HG02885 (cell line): ENCODE measurements at regions not wholly inside any gene's neighbourhood (a gene's known extent, or its start where the extent isn't known, plus 50 kb on each side); places are given as distances from the start of the nearest gene placed in this dataset.

ENCODE experiments used
- ATAC-seq: cut with Tn5 transposase; IDR thresholded peaks from one replicate; pipeline ENCODE4 v1.9.1; 2021; ENCODE audit warnings: mild to moderate bottlenecking; ENCODE audit not compliant: unreplicated experiment, poor library complexity

- no peak for ATAC-seq
Measured at GRCh38 chr11:112565551-112565950, 304.9 kb upstream of the PLET1 start.

- no peak for ATAC-seq
Measured at GRCh38 chr11:112566124-112566523, 305.5 kb upstream of the PLET1 start.

- ATAC-seq, result no peak
Measured at GRCh38 chr11:112570333-112570732, 309.7 kb upstream of the PLET1 start.

DNA sequence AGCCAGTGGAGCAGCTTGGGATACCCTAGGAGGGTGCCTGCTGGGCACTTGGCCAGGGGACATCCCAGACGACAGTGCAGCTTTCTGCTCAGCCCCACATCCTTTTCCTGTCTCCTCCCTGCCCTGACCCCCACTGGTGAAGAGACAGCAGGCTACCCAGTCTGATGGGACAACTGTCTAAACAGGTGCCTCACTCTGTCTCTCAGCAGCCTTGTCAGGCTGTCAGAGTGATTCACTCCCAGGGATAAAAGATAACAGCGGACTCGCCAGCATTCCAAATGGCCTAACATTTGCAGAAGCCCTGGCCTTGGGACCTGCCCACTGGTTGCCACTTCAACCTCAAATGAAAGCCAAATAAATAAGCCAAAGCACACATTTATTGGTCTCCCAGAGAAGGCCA lies 318.6 kb upstream of the PLET1 start:
- no peak for ATAC-seq

- no peak for ATAC-seq
Measured at GRCh38 chr11:112580864-112581263, 320.2 kb upstream of the PLET1 start.

DNA sequence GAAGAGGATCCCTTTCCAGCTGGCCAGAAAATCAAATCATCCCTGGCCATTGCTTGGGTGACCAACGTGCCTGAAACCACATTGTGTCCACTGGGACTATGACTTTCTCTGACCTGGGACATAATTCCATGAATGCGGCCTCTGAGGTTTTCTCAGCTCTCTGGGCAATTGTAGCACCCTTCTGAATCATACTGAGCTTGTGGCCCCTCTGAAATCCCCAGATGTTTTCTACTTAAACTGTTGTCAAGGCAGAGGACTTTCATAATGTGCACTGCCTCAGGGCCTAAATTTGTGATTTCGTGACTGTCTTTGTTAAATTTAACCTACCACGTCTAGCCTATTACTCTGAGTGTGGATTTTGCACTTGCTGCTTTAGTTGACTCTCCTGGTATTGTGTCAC lies 321.1 kb upstream of the PLET1 start:
- no peak for ATAC-seq

GRCh38 chr11:112582366-112582765 lies 321.7 kb upstream of the PLET1 start:
- ATAC-seq, result no peak

DNA sequence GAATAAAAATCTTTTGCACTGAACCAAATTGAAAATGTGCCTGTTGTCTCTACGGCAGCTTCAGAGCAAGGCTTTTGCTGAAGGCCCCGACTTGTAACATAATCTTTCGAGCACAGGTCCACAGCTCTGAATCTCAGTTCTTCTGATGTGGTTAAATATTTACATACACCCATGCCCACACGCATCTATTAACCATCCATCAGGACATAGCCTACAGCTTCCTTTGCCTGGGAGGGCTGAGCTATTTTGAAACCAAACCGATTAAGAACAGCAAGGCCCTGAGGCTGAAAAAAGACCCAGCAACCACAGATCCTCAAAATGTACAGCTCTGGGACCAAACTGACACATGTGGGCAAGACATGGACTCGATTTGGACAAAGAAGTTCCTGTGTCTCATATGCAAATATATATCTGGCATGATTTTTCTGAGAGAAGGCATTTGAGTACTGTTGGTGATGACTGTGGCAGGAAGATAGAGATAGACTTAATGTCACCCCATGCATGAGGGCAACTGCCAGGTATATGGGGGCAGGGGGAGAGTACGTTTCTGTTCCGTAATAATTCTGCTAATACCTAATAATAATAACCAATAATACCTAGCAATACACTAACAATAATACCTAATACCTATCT lies 322.7 kb upstream of the PLET1 start:
- peak; percentile 91 for ATAC-seq

GRCh38 chr11:112584672-112585071 lies 324.0 kb upstream of the PLET1 start:
- no peak for ATAC-seq

DNA sequence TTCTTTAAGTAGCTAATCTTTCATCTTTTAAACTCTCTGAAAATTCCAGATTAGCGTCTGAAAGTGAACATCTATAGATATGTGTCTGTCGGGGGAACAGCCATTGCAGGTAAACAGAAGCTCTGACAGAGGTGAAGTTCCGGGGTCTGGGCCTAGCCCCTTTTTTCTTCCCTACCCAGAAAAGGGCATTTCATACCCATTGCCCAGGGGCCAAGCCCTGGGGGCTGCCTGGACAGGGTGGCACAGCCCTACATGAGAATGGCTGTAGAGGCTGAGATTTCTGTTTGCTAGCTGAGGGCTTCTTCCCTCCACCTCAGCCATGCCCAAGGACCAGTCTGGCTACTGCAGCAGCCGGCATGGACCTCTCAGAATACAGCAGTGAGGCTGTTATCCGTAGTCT lies 327.0 kb upstream of the PLET1 start:
- ATAC-seq, result no peak

GRCh38 chr11:112588252-112588694 lies 327.6 kb upstream of the PLET1 start:
- ATAC-seq, result peak; percentile 44

- ATAC-seq, result no peak
Measured at GRCh38 chr11:112589155-112589554, 328.5 kb upstream of the PLET1 start.

- ATAC-seq, result no peak
Measured at GRCh38 chr11:112590764-112591163, 330.1 kb upstream of the PLET1 start.

- no peak for ATAC-seq
Measured at GRCh38 chr11:112593440-112593839, 332.8 kb upstream of the PLET1 start.

DNA sequence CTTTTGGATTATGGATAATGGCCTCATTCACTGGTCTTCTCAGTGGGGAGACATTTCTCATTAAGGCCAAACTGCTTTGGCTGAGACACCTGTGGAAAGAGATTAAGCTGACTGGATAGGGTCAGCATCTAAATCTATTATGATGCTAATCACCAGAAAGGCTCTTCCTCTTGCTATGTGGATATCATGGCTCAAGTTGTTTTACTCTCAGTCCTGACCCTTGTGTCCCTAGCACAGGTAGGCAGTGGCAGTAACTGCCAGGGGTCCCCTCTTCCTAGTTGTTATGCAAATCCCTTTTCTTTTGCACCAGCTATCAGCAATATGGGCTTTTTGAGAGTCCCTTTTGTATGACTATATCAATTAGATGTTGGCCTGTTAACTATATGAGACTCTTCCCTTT lies 335.7 kb upstream of the PLET1 start:
- ATAC-seq, result no peak

GRCh38 chr11:112597286-112597790 lies 336.7 kb upstream of the PLET1 start:
- no peak for ATAC-seq

GRCh38 chr11:112599265-112599664 lies 338.6 kb upstream of the PLET1 start:
- no peak for ATAC-seq

DNA sequence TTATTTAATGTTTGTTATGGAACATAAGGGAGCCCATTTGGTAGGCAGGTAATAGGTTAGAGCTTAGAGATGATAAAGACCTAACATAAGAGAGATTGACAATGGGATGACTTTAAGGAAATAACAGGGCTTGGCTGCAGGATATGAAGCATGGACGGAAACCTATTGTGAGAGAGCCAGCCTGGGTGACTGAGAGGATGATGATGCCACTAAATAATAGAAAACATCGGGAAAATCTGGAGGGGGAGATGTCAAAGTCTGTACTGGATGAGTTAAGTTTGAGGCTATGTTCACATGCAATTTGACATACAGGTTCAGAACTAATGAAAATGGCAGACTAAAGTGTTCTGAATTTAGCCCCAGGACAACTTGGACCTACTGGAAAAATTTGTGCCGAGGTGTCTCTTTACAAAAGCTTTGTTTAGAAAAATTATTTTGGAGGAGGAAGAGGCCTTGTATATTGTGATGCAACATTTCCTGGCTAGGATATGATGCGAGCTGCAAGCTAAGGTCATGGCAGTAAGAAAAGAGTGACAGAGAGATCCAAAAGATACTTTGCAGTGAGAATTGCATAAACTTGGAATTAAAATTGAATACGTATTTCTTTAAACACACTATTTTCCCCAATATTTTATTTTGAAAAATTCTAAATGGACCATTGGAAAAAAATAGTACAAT lies 339.3 kb upstream of the PLET1 start:
- no peak for ATAC-seq

DNA sequence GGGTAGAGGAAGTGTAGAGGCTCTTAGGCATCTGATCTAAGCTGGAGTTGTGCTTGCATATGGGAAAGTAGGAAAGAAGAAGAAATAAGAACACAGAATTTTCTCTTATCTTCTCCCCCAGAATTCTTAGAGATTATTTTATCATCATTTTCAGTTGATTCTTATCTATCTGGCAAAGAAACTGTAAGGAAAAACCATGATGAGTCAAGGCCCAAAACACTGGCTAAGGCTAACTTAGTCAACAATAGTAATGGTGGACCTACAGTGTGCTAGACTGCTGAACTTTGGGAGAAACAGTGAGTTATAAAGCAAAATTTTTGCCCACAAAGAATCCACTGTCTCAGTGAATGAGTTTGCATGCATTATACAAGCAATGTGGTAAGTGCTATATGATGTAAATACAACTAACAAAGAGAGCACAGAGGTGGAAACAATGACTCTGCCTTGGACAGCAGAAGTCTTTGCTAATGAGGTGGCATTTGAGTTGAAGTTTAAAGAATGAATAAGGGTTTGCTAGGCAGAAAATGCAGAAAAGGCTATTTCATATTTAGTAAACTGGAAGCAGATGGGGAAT lies 344.5 kb upstream of the PLET1 start:
- no peak for ATAC-seq

- ATAC-seq, result peak; percentile 66
Measured at GRCh38 chr11:112606656-112607055, 346.0 kb upstream of the PLET1 start.

- ATAC-seq, result no peak
Measured at GRCh38 chr11:112608509-112608908, 347.8 kb upstream of the PLET1 start.

GRCh38 chr11:112610494-112610893 lies 349.8 kb upstream of the PLET1 start:
- ATAC-seq, result no peak
